ENCODE measurements at regions not wholly inside any gene's neighbourhood (a gene's known extent, or its start where the extent isn't known, plus 50 kb on each side); places are given as distances from the start of the nearest gene placed in this dataset.
"Not testable (repeated sequence)": the region's sequence is repeated elsewhere in the genome, so short reads cannot be mapped to it uniquely, and the experiment has no call there.

GRCh38 chr5:167391286-167391685 is 900.2 kb upstream of the WWC1 start:
- not testable (repeated sequence) for H3K36me3 Mint-ChIP-seq, ATAC-seq, H3K4me1 Mint-ChIP-seq, H3K27me3 Mint-ChIP-seq, H3K27ac Mint-ChIP-seq, H3K4me3 Mint-ChIP-seq
- peaks cover 15% of the 10 kb centered on the region for H3K9me3 Mint-ChIP-seq

GRCh38 chr5:167392240-167392639 is 899.2 kb upstream of the WWC1 start:
- no peaks in the 10 kb centered on the region for H3K36me3 Mint-ChIP-seq
- ATAC-seq, result no peak
- no peaks in the 10 kb centered on the region for H3K27me3 Mint-ChIP-seq
- H3K4me1 Mint-ChIP-seq, result no peaks in the 10 kb centered on the region
- H3K9me3 Mint-ChIP-seq, result peaks cover 12% of the 10 kb centered on the region
- no peak overlapping the region for H3K4me3 Mint-ChIP-seq
- no peak overlapping the region for H3K27ac Mint-ChIP-seq

GRCh38 chr5:167393358-167393757 is 898.1 kb upstream of the WWC1 start:
- H3K4me3 Mint-ChIP-seq, result no peak overlapping the region
- ATAC-seq, result no peak
- no peaks in the 10 kb centered on the region for H3K36me3 Mint-ChIP-seq
- no peaks in the 10 kb centered on the region for H3K4me1 Mint-ChIP-seq
- no peaks in the 10 kb centered on the region for H3K27me3 Mint-ChIP-seq
- peaks cover 5% of the 10 kb centered on the region for H3K9me3 Mint-ChIP-seq
- no peak overlapping the region for H3K27ac Mint-ChIP-seq

GRCh38 chr5:167402671-167403070 is 888.8 kb upstream of the WWC1 start:
- H3K4me3 Mint-ChIP-seq, result no peak overlapping the region

GRCh38 chr5:167406513-167406912 is 884.9 kb upstream of the WWC1 start:
- H3K4me1 Mint-ChIP-seq, result no peaks in the 10 kb centered on the region
- no peak for ATAC-seq
- H3K27me3 Mint-ChIP-seq, result no peaks in the 10 kb centered on the region
- H3K36me3 Mint-ChIP-seq, result no peaks in the 10 kb centered on the region
- no peak overlapping the region for H3K4me3 Mint-ChIP-seq
- H3K9me3 Mint-ChIP-seq, result peaks cover 3% of the 10 kb centered on the region
- H3K27ac Mint-ChIP-seq, result no peak overlapping the region

More at GRCh38 chr5:167402671-167403070, 888.8 kb upstream of the WWC1 start:
- H3K4me1 Mint-ChIP-seq, result no peaks in the 10 kb centered on the region
- H3K36me3 Mint-ChIP-seq, result no peaks in the 10 kb centered on the region
- no peaks in the 10 kb centered on the region for H3K27me3 Mint-ChIP-seq
- no peak overlapping the region for H3K27ac Mint-ChIP-seq
- ATAC-seq, result no peak
- peaks cover 3% of the 10 kb centered on the region for H3K9me3 Mint-ChIP-seq

GRCh38 chr5:167412556-167412955 is 878.9 kb upstream of the WWC1 start:
- H3K27me3 Mint-ChIP-seq, result no peaks in the 10 kb centered on the region
- no peaks in the 10 kb centered on the region for H3K4me1 Mint-ChIP-seq
- no peaks in the 10 kb centered on the region for H3K36me3 Mint-ChIP-seq
- H3K27ac Mint-ChIP-seq, result no peak overlapping the region
- no peak overlapping the region for H3K4me3 Mint-ChIP-seq
- H3K9me3 Mint-ChIP-seq, result peaks cover 3% of the 10 kb centered on the region
- no peak for ATAC-seq

- Mint-ChIP-seq H3K9me3 (peaks cover 3% of the 10 kb centered on the region), H3K4me3 (no peak overlapping the region), H3K36me3 (no peaks in the 10 kb centered on the region), H3K4me1 (no peaks in the 10 kb centered on the region), H3K27me3 (no peaks in the 10 kb centered on the region), H3K27ac (no peak overlapping the region)
- ATAC-seq, result no peak
Observed at GRCh38 chr5:167413506-167413905, 877.9 kb upstream of the WWC1 start.

- ATAC-seq, result no peak
Observed at GRCh38 chr5:167414611-167415010, 876.8 kb upstream of the WWC1 start.

GRCh38 chr5:167415779-167416746 is 875.4 kb upstream of the WWC1 start:
- no peak for ATAC-seq
- Mint-ChIP-seq H3K9me3 (peaks cover 3% of the 10 kb centered on the region), H3K4me3 (no peak overlapping the region), H3K27ac (no peak overlapping the region), H3K36me3 (no peaks in the 10 kb centered on the region), H3K27me3 (no peaks in the 10 kb centered on the region), H3K4me1 (no peaks in the 10 kb centered on the region)

More at GRCh38 chr5:167414611-167415010, 876.8 kb upstream of the WWC1 start:
- H3K4me1 Mint-ChIP-seq, result no peaks in the 10 kb centered on the region
- H3K27me3 Mint-ChIP-seq, result no peaks in the 10 kb centered on the region
- H3K9me3 Mint-ChIP-seq, result peaks cover 3% of the 10 kb centered on the region
- no peak overlapping the region for H3K27ac Mint-ChIP-seq
- no peak overlapping the region for H3K4me3 Mint-ChIP-seq
- no peaks in the 10 kb centered on the region for H3K36me3 Mint-ChIP-seq

- H3K4me1 Mint-ChIP-seq, result no peaks in the 10 kb centered on the region
- H3K27me3 Mint-ChIP-seq, result no peaks in the 10 kb centered on the region
- no peak for ATAC-seq
- H3K4me3 Mint-ChIP-seq, result no peak overlapping the region
- H3K27ac Mint-ChIP-seq, result no peak overlapping the region
- no peaks in the 10 kb centered on the region for H3K9me3 Mint-ChIP-seq
- no peaks in the 10 kb centered on the region for H3K36me3 Mint-ChIP-seq
Observed at GRCh38 chr5:167417662-167418061, 873.8 kb upstream of the WWC1 start.

- no peak overlapping the region for H3K27ac Mint-ChIP-seq
- no peaks in the 10 kb centered on the region for H3K36me3 Mint-ChIP-seq
- no peaks in the 10 kb centered on the region for H3K4me1 Mint-ChIP-seq
- no peak overlapping the region for H3K4me3 Mint-ChIP-seq
- no peak for ATAC-seq
- no peaks in the 10 kb centered on the region for H3K27me3 Mint-ChIP-seq
- H3K9me3 Mint-ChIP-seq, result peaks cover 6% of the 10 kb centered on the region
Observed at GRCh38 chr5:167425161-167425560, 866.3 kb upstream of the WWC1 start.

GRCh38 chr5:167426501-167426900 is 864.9 kb upstream of the WWC1 start:
- H3K4me3 Mint-ChIP-seq, result no peak overlapping the region

GRCh38 chr5:167427641-167428040 is 863.8 kb upstream of the WWC1 start:
- not testable (repeated sequence) for H3K4me1 Mint-ChIP-seq, H3K27me3 Mint-ChIP-seq, H3K9me3 Mint-ChIP-seq, H3K4me3 Mint-ChIP-seq, ATAC-seq, H3K27ac Mint-ChIP-seq, H3K36me3 Mint-ChIP-seq

More at GRCh38 chr5:167426501-167426900, 864.9 kb upstream of the WWC1 start:
- ATAC-seq, result no peak
- Mint-ChIP-seq H3K4me1 (no peaks in the 10 kb centered on the region), H3K36me3 (no peaks in the 10 kb centered on the region), H3K27ac (no peak overlapping the region), H3K9me3 (peaks cover 6% of the 10 kb centered on the region), H3K27me3 (no peaks in the 10 kb centered on the region)

GRCh38 chr5:167440846-167441245 is 850.6 kb upstream of the WWC1 start:
- no peak overlapping the region for H3K27ac Mint-ChIP-seq
- no peak for ATAC-seq
- H3K36me3 Mint-ChIP-seq, result no peaks in the 10 kb centered on the region
- peaks cover 6% of the 10 kb centered on the region for H3K9me3 Mint-ChIP-seq
- H3K4me3 Mint-ChIP-seq, result no peak overlapping the region
- H3K27me3 Mint-ChIP-seq, result no peaks in the 10 kb centered on the region
- H3K4me1 Mint-ChIP-seq, result no peaks in the 10 kb centered on the region

GRCh38 chr5:167442922-167443321 is 848.5 kb upstream of the WWC1 start:
- no peak for ATAC-seq
- peaks cover 3% of the 10 kb centered on the region for H3K9me3 Mint-ChIP-seq
- no peak overlapping the region for H3K27ac Mint-ChIP-seq
- H3K4me3 Mint-ChIP-seq, result no peak overlapping the region
- no peaks in the 10 kb centered on the region for H3K36me3 Mint-ChIP-seq
- H3K27me3 Mint-ChIP-seq, result no peaks in the 10 kb centered on the region
- H3K4me1 Mint-ChIP-seq, result no peaks in the 10 kb centered on the region
